Upper lobe of right lung (tissue), 1 donor: ENCODE measurements at regions not wholly inside any gene's neighbourhood (a gene's known extent, or its start where the extent isn't known, plus 50 kb on each side); places are given as distances from the start of the nearest gene placed in this dataset.

Experiments used
- ATAC-seq: fragments of 200-7000 bp; cut with Tn5 transposase; one replicate; pipeline ENCODE4 v1.9.1; 2020; ENCODE audit warnings: mild to moderate bottlenecking, moderate library complexity
- DNase-seq: peaks from one replicate; pipeline ENCODE4 v3.0.0-alpha.2; 2020
- H3K27ac ChIP-seq: fragments of 200-600 bp; one replicate; pipeline ENCODE4 v1.8.0; 2022
- H3K27me3 ChIP-seq: fragments of 200-600 bp; one replicate; pipeline ENCODE4 v1.8.0; 2022; ENCODE audit warnings: mild to moderate bottlenecking
- H3K36me3 ChIP-seq: fragments of 200-600 bp; one replicate; pipeline ENCODE4 v1.8.0; 2022
- H3K4me1 ChIP-seq: fragments of 200-600 bp; one replicate; pipeline ENCODE4 v1.8.0; 2022
- H3K4me3 ChIP-seq: fragments of 200-600 bp; one replicate; pipeline ENCODE4 v1.8.0; 2022; ENCODE audit warnings: mild to moderate bottlenecking
- H3K9me3 ChIP-seq: fragments of 200-600 bp; one replicate; pipeline ENCODE4 v1.8.0; 2022
- CTCF ChIP-seq: fragments of 200-600 bp; IDR thresholded peaks from one replicate; pipeline ENCODE4 v1.8.0; 2022; ENCODE audit warnings: antibody characterized with exemption
- intact Hi-C: fragments of 100-400 bp; cut with DNase I; formaldehyde crosslinking; loops from one replicate; pipeline ENCODE4 v1.11.0; 2022
- donor health status: DM: no; HTN: yes; CAD: no; lungs with severe emphysema.

DNA sequence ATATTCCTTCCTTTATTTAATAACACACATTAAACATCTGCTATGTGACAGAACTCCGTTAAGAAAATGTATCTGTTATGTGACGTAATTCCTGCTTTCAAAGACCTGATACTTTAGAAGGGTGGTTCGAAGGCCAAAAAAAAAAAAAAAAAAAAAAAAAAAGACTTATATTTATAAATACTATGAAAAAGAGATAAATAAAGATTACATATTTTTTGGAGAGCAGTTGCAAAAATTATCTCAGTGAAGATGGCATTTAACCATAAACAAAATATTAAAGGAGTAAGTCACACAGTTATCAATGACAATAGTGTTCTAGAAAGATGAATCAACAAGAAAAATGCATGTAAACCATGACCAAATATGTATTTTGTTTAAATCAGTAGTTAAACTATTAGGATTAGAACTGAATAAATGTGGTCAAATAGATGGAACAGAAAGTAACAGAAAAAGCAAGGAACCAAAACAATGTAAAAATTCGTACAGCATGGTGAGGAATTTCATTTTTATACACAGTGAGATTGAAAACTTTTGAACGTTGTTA, 612.3 kb upstream of the SLITRK5 start:
- H3K9me3 ChIP-seq, result no peaks in the 10 kb centered on the region
- intact Hi-C loops, result no loop called here
- H3K27me3 ChIP-seq, result no peaks in the 10 kb centered on the region
- DNase-seq (no peak), ATAC-seq (no peak)
- no peaks in the 10 kb centered on the region for H3K36me3 ChIP-seq
- H3K27ac ChIP-seq, result no peak overlapping the region
- no peaks in the 10 kb centered on the region for H3K4me1 ChIP-seq
- no peak for TF ChIP-seq CTCF
- H3K4me3 ChIP-seq, result no peak overlapping the region

GRCh38 chr13:87078947-87079795, 592.0 kb upstream of the SLITRK5 start:
- H3K27ac ChIP-seq, result no peak overlapping the region
- intact Hi-C loops, result no loop called here
- no peaks in the 10 kb centered on the region for H3K36me3 ChIP-seq
- ATAC-seq (peak; percentile 33), DNase-seq (peak; percentile 50)
- H3K4me1 ChIP-seq, result no peaks in the 10 kb centered on the region
- H3K4me3 ChIP-seq, result no peak overlapping the region
- H3K9me3 ChIP-seq, result no peaks in the 10 kb centered on the region
- TF ChIP-seq CTCF, result no peak
- H3K27me3 ChIP-seq, result no peaks in the 10 kb centered on the region

DNA sequence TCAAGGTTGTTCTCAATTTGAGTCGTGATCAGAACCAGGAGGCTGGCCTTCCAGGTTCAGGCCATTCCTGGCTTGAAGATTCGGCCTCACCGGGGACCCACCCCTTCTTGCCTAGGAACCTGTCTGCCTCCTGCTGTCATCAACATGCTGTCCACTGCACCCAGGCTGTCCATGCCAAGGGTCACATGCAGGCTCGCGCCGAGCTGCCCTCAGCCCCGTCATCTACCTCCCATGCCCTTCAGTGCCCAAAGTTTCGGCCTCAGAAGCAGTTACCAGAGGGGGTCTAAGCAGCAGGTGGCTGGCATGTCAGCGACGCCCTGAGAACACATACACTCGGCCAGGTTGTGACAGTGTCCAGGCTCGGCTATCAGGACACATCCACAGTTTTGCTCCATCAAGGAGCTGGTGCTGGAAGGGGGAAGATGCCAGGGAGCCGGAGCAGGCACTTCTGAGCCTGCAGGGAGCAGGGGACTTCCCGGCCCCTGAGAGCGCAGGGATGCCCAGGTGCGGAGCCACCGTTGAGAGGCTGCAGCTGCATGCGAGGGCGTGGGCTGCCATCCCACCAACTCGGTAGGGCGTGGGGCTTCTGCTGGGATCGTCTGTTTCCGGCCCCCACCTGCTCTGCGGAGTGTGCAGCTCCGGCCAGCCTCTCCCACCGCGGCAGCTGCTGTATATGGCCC, 590.9 kb upstream of the SLITRK5 start:
- no peaks in the 10 kb centered on the region for H3K9me3 ChIP-seq
- DNase-seq, result peak; percentile 37
- H3K36me3 ChIP-seq, result no peaks in the 10 kb centered on the region
- no peaks in the 10 kb centered on the region for H3K27me3 ChIP-seq
- intact Hi-C loops, result no loop called here
- H3K4me3 ChIP-seq, result no peak overlapping the region
- TF ChIP-seq CTCF, result no peak
- H3K27ac ChIP-seq, result no peak overlapping the region
- ATAC-seq, result peak; percentile 34
- no peaks in the 10 kb centered on the region for H3K4me1 ChIP-seq

DNA sequence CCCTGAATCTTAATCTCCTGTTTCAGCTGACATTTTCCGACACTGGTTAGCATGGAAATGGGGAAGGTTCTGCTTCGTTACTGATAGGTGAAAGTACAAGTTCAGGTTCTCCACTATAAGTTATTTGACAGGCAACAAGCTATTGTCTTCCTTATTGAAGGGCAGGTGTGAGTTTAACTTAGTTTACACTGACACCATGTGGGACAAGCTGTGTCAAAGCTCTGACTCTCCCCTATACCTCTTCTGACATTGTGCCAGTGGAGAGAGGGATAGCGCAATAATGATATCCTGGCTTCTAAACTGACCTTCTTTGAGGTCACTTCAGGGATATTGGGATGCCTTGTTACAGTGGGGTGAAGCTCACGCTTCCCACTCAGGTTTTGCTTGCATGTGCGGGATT, 587.0 kb upstream of the SLITRK5 start:
- Histone ChIP-seq H3K27ac (no peak overlapping the region), H3K9me3 (no peaks in the 10 kb centered on the region), H3K36me3 (no peaks in the 10 kb centered on the region), H3K27me3 (no peaks in the 10 kb centered on the region), H3K4me3 (no peak overlapping the region), H3K4me1 (no peaks in the 10 kb centered on the region)
- ATAC-seq, result no peak
- no peak for TF ChIP-seq CTCF
- DNase-seq, result no peak
- intact Hi-C loops, result no loop called here

DNA sequence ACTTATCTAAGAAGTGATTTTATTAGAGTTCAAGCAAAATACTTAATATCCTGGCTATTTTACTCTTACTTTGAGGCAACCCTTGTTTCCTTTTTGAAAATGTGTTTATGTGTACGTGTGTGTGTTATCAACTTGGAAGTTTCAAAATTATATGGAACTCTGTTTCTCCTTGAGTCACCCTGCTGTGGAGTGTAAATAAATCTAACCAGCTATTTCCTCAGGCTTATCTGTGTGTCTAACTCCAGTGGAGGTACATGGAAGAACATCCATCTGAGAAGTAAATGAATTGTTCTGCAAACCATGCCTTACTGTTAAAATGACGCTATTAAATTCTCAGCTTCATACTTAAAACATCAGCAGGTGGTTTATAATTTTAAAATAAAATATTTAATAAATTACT, 583.4 kb upstream of the SLITRK5 start:
- Histone ChIP-seq H3K9me3 (no peaks in the 10 kb centered on the region), H3K36me3 (no peaks in the 10 kb centered on the region), H3K27me3 (no peaks in the 10 kb centered on the region), H3K4me1 (no peaks in the 10 kb centered on the region), H3K4me3 (no peak overlapping the region), H3K27ac (no peak overlapping the region)
- no peak for TF ChIP-seq CTCF
- intact Hi-C loops, result no loop called here
- ATAC-seq (no peak), DNase-seq (no peak)
